Stimulated activated CD8-positive, alpha-beta memory T cell treated with anti-CD3 and anti-CD28 coated beads, Interleukin-7, amount 100 ng/mL, for 48 hours (primary cell): ENCODE measurements at regions not wholly inside any gene's neighbourhood (a gene's known extent, or its start where the extent isn't known, plus 50 kb on each side); places are given as distances from the start of the nearest gene placed in this dataset.

Experiments
- DNase-seq, 2 donors: peaks; one replicate each; pipeline ENCODE4 v3.0.0-alpha.2; 2020; ENCODE audit warnings: low read depth in 1 of 2; ENCODE audit errors: extremely low read depth in 1 of 2

- no peak for DNase-seq
Observed at GRCh38 chr13:77480066-77480465, 55.4 kb upstream of the SCEL start.

GRCh38 chr13:77479326-77479725 lies 56.2 kb upstream of the SCEL start:
- DNase-seq = no peak

GRCh38 chr13:77477299-77477848 lies 58.1 kb upstream of the SCEL start:
- no peak for DNase-seq

GRCh38 chr13:77476456-77476855 lies 59.0 kb upstream of the SCEL start:
- DNase-seq = no peak

- DNase-seq = no peak
Observed at GRCh38 chr13:77475345-77476084, 60.0 kb upstream of the SCEL start.

- no peak for DNase-seq
Observed at GRCh38 chr13:77470986-77471385, 64.5 kb upstream of the SCEL start.

GRCh38 chr13:77466753-77467422 lies 68.6 kb upstream of the SCEL start:
- no peak for DNase-seq

- no peak for DNase-seq
Observed at GRCh38 chr13:77465603-77466195, 69.8 kb upstream of the SCEL start.

GRCh38 chr13:77460195-77460594 lies 75.3 kb upstream of the SCEL start:
- no peak for DNase-seq

GRCh38 chr13:77459592-77459991 lies 75.9 kb upstream of the SCEL start:
- DNase-seq = no peak

GRCh38 chr13:77458736-77459135 lies 76.8 kb upstream of the SCEL start:
- DNase-seq = no peak

- DNase-seq = no peak
Observed at GRCh38 chr13:77457966-77458365, 77.5 kb upstream of the SCEL start.

- no peak for DNase-seq
Observed at GRCh38 chr13:77456271-77456670, 79.2 kb upstream of the SCEL start.

- DNase-seq = no peak
Observed at GRCh38 chr13:77449265-77449664, 86.2 kb upstream of the SCEL start.

- DNase-seq = no peak
Observed at GRCh38 chr13:77448689-77449088, 86.8 kb upstream of the SCEL start.

GRCh38 chr13:77443511-77443910 lies 92.0 kb upstream of the SCEL start:
- DNase-seq = no peak

- DNase-seq = no peak
Observed at GRCh38 chr13:77437267-77437666, 98.2 kb upstream of the SCEL start.

- no peak for DNase-seq
Observed at GRCh38 chr13:77434289-77434688, 101.2 kb upstream of the SCEL start.

GRCh38 chr13:77431449-77431848 lies 104.1 kb upstream of the SCEL start:
- DNase-seq = no peak

- no peak for DNase-seq
Observed at GRCh38 chr13:77430377-77430951, 103.6 kb upstream of the MYCBP2 start.

- peak; percentile 39 to 50 for DNase-seq
Observed at GRCh38 chr13:77429320-77430142, 102.6 kb upstream of the MYCBP2 start.
